ENCODE measurements at regions not wholly inside any gene's neighbourhood (a gene's known extent, or its start where the extent isn't known, plus 50 kb on each side); places are given as distances from the start of the nearest gene placed in this dataset.

DNA sequence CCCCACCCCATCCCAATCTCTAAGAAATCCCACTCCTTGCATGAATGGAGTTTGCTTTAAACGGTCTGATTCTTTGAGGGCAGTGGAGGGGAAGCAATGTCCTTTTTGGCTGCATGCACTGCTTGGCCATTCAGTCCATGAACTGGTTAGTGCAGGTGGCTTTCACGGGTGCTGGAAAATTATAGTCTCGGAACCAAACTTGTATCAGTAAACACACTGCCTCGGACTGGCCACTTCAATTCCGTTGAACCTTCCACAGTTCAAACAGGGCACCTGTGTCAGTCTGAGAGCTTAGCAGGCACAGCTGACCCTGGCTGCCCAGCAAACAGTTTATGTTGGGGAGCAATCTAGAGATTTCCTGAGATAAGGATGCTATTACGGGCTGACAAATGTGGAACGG, 255.6 kb downstream of the DHX15 start:
- H3K4me1 ChIP-seq, result no peaks in the 10 kb centered on the region
- no peak for ATAC-seq
- intact Hi-C loops (cut with DNase I), result no loop called here

DNA sequence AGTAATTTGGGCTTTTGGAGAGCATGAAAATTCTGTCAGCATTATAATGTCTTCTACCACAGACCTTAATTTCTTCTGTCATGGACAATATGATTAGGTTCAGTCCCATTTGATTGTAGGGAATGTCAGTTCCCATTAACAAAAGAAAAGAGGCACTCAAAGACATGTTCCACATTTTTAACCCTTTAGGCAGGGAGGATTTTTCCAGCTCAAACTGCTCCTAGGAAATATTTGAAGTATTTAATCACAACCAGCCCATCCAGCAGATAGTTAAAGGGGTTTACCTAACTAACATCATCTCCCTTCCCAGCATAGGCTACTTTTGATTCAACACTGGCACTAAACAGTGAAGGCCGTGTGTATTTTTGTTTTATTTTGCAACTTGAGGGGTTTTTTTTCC, 256.0 kb downstream of the DHX15 start:
- H3K4me3 ChIP-seq, result no peak overlapping the region
- no peak for DNase-seq
- no peaks in the 10 kb centered on the region for H3K4me1 ChIP-seq
- no peaks in the 10 kb centered on the region for H3K27me3 ChIP-seq (ENCODE audit: insufficient read depth in 3 of 3, low read length in 2 of 3)
- no peaks in the 10 kb centered on the region for H3K36me3 ChIP-seq (ENCODE audit: insufficient read depth in 1 of 2, low read depth in 1 of 2)
- TF ChIP-seq, protein P1, sequence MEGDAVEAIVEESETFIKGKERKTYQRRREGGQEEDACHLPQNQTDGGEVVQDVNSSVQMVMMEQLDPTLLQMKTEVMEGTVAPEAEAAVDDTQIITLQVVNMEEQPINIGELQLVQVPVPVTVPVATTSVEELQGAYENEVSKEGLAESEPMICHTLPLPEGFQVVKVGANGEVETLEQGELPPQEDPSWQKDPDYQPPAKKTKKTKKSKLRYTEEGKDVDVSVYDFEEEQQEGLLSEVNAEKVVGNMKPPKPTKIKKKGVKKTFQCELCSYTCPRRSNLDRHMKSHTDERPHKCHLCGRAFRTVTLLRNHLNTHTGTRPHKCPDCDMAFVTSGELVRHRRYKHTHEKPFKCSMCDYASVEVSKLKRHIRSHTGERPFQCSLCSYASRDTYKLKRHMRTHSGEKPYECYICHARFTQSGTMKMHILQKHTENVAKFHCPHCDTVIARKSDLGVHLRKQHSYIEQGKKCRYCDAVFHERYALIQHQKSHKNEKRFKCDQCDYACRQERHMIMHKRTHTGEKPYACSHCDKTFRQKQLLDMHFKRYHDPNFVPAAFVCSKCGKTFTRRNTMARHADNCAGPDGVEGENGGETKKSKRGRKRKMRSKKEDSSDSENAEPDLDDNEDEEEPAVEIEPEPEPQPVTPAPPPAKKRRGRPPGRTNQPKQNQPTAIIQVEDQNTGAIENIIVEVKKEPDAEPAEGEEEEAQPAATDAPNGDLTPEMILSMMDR (IDR thresholded peaks at IDR 0.05), result no peak
- no peak for ATAC-seq
- H3K9me3 ChIP-seq, result no peaks in the 10 kb centered on the region
- WGBS, 3 donors, result 63 to 77% (median 65%) methylated on average over 1 of the region's 1 CpG
- intact Hi-C loops (cut with DNase I), result no loop called here
- no peak overlapping the region for H3K27ac ChIP-seq

More for the DNA sequence above, 255.6 kb downstream of the DHX15 start:
- 41 to 49% (median 42%) methylated on average over 7 of the region's 7 CpGs for WGBS, 3 donors
- H3K36me3 ChIP-seq (ENCODE audit: insufficient read depth in 1 of 2, low read depth in 1 of 2), result no peaks in the 10 kb centered on the region
- no peak for DNase-seq
- TF ChIP-seq, protein P1 (IDR thresholded peaks at IDR 0.05), result no peak
- H3K27ac ChIP-seq, result no peak overlapping the region
- H3K27me3 ChIP-seq (ENCODE audit: insufficient read depth in 3 of 3, low read length in 2 of 3), result no peaks in the 10 kb centered on the region
- no peak overlapping the region for H3K4me3 ChIP-seq
- H3K9me3 ChIP-seq, result no peaks in the 10 kb centered on the region

DNA sequence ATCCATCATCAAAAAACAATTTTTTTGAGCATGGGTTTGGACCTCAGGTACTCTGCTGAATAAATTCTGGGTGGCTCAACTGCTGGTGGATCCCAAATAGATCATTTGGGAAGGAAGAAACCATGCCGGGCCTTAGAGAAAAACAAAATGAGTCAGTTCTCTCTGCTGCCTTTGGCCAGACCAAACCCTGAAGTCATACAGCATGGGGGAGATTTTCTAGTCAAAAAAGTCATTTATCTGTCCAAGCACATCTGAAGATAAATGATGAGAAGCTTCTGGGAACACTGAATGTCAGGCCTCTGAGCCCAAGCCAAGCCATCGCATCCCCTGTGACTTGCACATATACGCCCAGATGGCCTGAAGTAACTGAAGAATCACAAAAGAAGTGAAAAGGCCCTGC, 261.4 kb downstream of the DHX15 start:
- intact Hi-C loops (cut with DNase I), result no loop called here
- Histone ChIP-seq H3K4me1 (peaks cover 21% of the 10 kb centered on the region), H3K4me3 (no peak overlapping the region), H3K27me3 (ENCODE audit: insufficient read depth in 3 of 3, low read length in 2 of 3) (no peaks in the 10 kb centered on the region), H3K27ac (no peak overlapping the region), H3K36me3 (ENCODE audit: insufficient read depth in 1 of 2, low read depth in 1 of 2) (no peaks in the 10 kb centered on the region), H3K9me3 (no peaks in the 10 kb centered on the region)
- DNase-seq, result no peak
- WGBS, 3 donors, result 64 to 83% (median 77%) methylated on average over 2 to 3 of the region's 3 CpGs
- TF ChIP-seq, protein P1 (IDR thresholded peaks at IDR 0.05), result no peak
- ATAC-seq, result peak in 1 of 4 donors; percentile 46

DNA sequence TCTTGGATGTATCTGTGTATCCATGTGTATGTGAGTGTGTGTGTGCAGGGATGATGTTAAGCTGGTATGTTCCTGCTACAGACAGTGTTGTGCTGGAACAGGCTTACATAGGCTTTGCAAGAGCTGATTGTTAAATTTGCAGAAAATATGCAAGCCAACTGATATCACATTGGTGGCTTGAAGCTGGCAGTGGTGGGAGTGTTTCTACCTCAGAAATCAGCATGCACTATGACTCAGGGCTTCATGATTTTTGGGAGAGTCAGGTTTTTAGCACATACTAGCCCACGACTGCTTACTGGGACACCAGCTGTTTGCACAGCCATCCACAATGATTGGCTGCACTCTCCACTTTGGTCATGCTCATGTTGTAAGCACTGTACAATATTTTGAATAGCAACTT, 261.8 kb downstream of the DHX15 start:
- 51 to 69% (median 52%) methylated on average over 1 of the region's 1 CpG for WGBS, 3 donors
- intact Hi-C loops (cut with DNase I), result no loop called here
- H3K4me1 ChIP-seq, result peaks cover 21% of the 10 kb centered on the region

DNA sequence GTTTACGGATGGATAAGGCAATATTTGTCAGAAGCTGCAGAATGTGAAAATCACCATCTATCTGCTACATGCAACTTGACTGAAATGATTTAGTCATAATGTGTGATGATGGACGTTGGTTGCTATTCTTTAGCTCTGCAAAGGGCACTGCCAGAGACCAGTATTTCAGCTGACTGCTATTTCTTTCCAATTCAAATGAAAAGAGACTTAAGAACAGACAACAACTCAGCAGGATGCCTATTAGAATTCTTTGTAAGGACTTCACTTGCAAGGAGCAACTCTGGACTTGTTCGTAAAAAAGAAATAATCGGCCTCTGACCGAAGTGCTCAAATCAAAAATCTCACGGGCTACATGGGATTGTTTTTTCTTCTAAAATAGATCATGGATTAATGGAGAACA, 262.7 kb downstream of the DHX15 start:
- Histone ChIP-seq H3K9me3 (no peaks in the 10 kb centered on the region), H3K4me1 (peaks cover 21% of the 10 kb centered on the region), H3K27me3 (ENCODE audit: insufficient read depth in 3 of 3, low read length in 2 of 3) (no peaks in the 10 kb centered on the region), H3K27ac (no peak overlapping the region), H3K36me3 (ENCODE audit: insufficient read depth in 1 of 2, low read depth in 1 of 2) (no peaks in the 10 kb centered on the region), H3K4me3 (no peak overlapping the region)
- peak in 2 of 4 donors; percentile 10 to 11 for ATAC-seq
- TF ChIP-seq, protein P1 (IDR thresholded peaks at IDR 0.05), result no peak
- intact Hi-C loops (cut with DNase I), result no loop called here
- 51 to 74% (median 52%) methylated on average over 6 of the region's 6 CpGs for WGBS, 3 donors
- no peak for DNase-seq

More for the DNA sequence above, 261.8 kb downstream of the DHX15 start:
- no peaks in the 10 kb centered on the region for H3K36me3 ChIP-seq (ENCODE audit: insufficient read depth in 1 of 2, low read depth in 1 of 2)
- ATAC-seq (peak in 3 of 4 donors; percentile 40 to 70 (median 52)), DNase-seq (no peak)
- H3K27ac ChIP-seq, result no peak overlapping the region
- no peaks in the 10 kb centered on the region for H3K9me3 ChIP-seq
- no peak overlapping the region for H3K4me3 ChIP-seq
- TF ChIP-seq, protein P1 (IDR thresholded peaks at IDR 0.05), result no peak
- no peaks in the 10 kb centered on the region for H3K27me3 ChIP-seq (ENCODE audit: insufficient read depth in 3 of 3, low read length in 2 of 3)
